ENCODE measurements at regions not wholly inside any gene's neighbourhood (a gene's known extent, or its start where the extent isn't known, plus 50 kb on each side); places are given as distances from the start of the nearest gene placed in this dataset.

DNA sequence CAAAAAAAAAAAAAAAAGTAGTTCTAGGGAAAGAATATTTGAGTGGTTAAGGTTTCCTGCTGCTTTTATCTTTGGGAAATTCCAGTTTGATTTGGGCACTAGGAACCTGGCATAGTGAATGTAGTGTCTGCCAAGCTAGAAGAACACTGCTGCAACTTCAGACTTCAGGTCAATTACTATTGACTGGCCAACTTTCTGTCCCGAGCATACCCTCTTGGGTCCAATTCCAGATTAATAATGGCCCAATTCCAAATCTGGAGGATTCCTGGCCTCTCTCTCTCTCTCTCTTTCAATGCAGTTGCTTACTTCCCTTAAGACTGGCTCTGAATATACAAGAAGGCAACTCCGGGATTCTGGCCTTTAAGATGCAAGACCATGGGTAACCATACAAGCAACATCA lies 74.9 kb downstream of the ANKEF1 start:
- DNase-seq (ENCODE audit: extremely low read depth, low read depth): no peak
- TF ChIP-seq, protein P1, sequence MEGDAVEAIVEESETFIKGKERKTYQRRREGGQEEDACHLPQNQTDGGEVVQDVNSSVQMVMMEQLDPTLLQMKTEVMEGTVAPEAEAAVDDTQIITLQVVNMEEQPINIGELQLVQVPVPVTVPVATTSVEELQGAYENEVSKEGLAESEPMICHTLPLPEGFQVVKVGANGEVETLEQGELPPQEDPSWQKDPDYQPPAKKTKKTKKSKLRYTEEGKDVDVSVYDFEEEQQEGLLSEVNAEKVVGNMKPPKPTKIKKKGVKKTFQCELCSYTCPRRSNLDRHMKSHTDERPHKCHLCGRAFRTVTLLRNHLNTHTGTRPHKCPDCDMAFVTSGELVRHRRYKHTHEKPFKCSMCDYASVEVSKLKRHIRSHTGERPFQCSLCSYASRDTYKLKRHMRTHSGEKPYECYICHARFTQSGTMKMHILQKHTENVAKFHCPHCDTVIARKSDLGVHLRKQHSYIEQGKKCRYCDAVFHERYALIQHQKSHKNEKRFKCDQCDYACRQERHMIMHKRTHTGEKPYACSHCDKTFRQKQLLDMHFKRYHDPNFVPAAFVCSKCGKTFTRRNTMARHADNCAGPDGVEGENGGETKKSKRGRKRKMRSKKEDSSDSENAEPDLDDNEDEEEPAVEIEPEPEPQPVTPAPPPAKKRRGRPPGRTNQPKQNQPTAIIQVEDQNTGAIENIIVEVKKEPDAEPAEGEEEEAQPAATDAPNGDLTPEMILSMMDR (IDR thresholded peaks at IDR 0.05; ENCODE audit: low read depth, low read length, missing control alignments): no peak
- H3K4me3 ChIP-seq (replicated peaks; ENCODE audit: low read depth, low read length): no peak overlapping the region

DNA sequence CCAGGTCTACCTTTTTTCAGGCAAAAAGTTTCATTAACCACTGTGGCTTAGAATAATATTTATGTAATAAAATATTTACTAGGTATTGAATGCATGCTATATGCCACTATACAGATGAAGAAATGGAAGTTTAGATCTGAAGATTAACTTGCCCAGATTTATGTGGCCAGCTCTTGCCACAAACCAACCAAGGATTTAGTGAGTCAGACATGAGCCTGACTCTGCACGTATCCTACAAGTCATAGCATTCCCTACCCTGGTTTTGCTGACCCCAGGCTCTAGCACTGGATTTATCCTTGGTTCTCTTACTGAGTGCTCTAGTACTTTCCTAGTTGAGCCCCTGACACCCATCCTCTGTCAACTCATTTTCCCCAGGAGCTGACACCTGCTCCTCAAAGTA lies 75.4 kb downstream of the ANKEF1 start:
- TF ChIP-seq, protein P1 (IDR thresholded peaks at IDR 0.05; ENCODE audit: low read depth, low read length, missing control alignments): no peak
- H3K4me3 ChIP-seq (replicated peaks; ENCODE audit: low read depth, low read length): no peak overlapping the region
- no peak for DNase-seq (ENCODE audit: extremely low read depth, low read depth)

DNA sequence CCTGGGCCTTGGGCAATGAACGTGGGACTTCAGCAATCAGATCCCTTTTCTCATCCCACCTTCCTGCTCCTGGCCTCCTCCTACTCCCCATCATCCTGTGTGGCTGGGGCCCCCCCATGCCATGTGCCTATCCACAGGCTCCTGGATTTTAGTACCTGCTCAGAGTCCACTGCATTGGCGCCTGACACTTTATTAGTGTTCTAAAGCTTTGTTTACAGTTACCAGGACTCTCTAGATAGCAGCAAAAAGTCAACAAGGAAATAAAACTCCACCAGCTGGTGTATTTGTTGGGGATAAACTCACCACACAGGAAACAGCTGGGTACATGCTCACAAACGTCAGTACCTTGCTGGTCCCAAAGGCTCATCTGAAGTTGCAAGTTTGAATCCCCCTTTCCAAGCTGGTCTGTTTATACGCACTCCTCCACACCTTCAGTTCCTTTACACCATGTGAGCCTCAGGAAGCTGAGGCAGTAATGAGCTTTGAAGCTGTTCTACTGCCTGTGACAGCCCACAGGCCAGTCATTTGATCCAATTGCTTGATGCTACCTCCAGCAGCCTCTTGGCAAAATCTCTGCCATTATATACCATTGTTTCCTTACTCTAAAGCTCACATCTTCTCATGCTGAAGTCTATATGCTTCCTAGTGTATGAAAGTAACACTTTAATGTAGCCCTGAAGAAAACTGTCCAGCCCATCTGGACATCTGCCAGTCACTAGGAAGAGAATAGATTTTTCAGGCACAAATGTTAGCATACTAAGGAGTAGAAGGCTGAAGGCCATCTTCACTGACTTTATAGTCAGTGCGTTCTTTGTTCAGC lies 76.6 kb downstream of the ANKEF1 start:
- DNase-seq (ENCODE audit: extremely low read depth, low read depth): no peak
- TF ChIP-seq, protein P1 (IDR thresholded peaks at IDR 0.05; ENCODE audit: low read depth, low read length, missing control alignments): no peak

DNA sequence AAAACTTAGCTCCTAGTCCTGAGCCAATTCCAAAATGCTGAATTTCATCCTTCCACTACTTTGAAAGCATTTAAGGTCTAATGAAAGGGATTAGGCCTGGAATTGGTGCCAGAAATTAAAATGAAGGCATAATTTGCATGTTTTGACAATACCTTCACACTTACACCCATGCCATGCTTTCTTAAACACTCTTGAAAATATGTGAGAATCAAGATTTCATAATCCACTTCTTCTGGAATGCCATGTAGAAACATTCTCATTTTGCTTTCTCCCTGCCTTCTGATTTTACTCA lies 77.1 kb downstream of the ANKEF1 start:
- TF ChIP-seq, protein P1 (IDR thresholded peaks at IDR 0.05; ENCODE audit: low read depth, low read length, missing control alignments): no peak
- no peak overlapping the region for H3K4me3 ChIP-seq (replicated peaks; ENCODE audit: low read depth, low read length)
- no peak for DNase-seq (ENCODE audit: extremely low read depth, low read depth)

More for the DNA sequence above, 76.6 kb downstream of the ANKEF1 start:
- H3K4me3 ChIP-seq (replicated peaks; ENCODE audit: low read depth, low read length): no peak overlapping the region

DNA sequence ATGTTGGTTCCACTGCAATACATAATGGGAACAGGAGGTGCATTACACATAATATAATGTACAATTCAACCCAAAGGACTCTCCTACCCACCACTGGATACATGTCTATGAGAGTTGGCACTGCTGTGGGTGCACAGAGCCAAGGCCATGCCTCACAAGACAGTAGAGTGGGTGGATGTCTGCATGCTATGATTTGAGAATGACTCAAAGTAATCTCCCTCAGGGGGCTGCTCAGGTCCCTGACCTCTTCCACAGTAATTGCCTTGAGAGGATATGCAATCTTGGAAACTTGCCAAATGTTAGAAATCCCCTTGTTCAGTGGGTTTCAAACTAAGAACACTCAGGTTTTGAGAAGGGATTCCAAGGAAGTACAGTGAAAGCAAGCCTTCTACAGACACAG lies 79.0 kb downstream of the ANKEF1 start:
- no peak overlapping the region for H3K4me3 ChIP-seq (replicated peaks; ENCODE audit: low read depth, low read length)
- TF ChIP-seq, protein P1 (IDR thresholded peaks at IDR 0.05; ENCODE audit: low read depth, low read length, missing control alignments): no peak
- no peak for DNase-seq (ENCODE audit: extremely low read depth, low read depth)

DNA sequence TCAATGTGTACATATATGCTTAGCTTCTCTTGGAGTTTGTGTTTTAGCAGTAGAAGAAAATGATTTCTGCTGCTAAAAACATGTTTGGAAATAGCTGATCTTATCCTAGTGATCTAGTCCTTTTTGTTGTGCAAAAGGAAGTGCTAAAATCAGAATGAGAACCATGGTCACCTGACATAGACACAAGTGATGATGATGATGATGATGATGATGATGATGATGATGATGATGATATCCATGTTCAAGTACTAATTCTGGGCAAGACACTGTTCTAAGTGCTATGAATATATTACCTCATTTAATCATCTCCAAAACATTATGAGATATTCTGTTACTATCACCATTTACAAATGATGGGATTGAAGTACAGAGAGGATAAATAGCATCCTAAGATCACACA lies 79.8 kb downstream of the ANKEF1 start:
- TF ChIP-seq, protein P1 (IDR thresholded peaks at IDR 0.05; ENCODE audit: low read depth, low read length, missing control alignments): no peak
- no peak overlapping the region for H3K4me3 ChIP-seq (replicated peaks; ENCODE audit: low read depth, low read length)
- DNase-seq (ENCODE audit: extremely low read depth, low read depth): no peak

DNA sequence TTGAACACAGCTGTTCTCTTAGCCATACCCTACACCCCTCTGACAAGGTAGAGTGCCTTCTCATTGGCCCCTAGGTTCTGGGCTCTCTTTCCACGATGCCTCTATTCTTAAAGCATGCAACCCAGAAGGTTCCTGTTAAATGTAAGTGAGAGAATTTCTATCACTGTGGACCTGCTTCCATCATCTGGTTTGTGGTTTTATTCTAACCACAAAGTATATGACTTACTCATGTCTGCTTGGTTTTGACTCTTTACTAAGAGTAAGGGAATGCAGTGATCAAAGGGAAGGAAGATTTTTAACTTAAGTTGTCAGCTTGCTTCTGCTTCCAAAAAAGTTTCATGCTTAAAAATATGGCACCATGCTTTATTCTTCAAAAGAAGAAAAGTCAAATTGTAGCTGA lies 80.2 kb downstream of the ANKEF1 start:
- DNase-seq (ENCODE audit: extremely low read depth, low read depth): peak; percentile 78
- TF ChIP-seq, protein P1 (IDR thresholded peaks at IDR 0.05; ENCODE audit: low read depth, low read length, missing control alignments): no peak
- no peak overlapping the region for H3K4me3 ChIP-seq (replicated peaks; ENCODE audit: low read depth, low read length)
